ENCODE measurements at regions not wholly inside any gene's neighbourhood (a gene's known extent, or its start where the extent isn't known, plus 50 kb on each side); places are given as distances from the start of the nearest gene placed in this dataset.

GRCh38 chr11:80720295-80720694 lies 1279.5 kb upstream of the TENM4 start (continued):
- TF ChIP-seq RFX5 (IDR thresholded peaks at IDR 0.05) (no peak), CBX8 (IDR thresholded peaks at IDR 0.05) (no peak), KDM5A (IDR thresholded peaks at IDR 0.05) (no peak), REST (IDR thresholded peaks at IDR 0.05) (no peak)

- no peak overlapping the region for H3K4me2 ChIP-seq
- CTCF ChIA-PET: interaction anchor here (1.1 kb wide), 1 partner anchor 8 kb away, joined by 3 read pairs; no protein-coding TSS in a partner anchor
- POLR2A ChIA-PET: no interaction called here
- FAIRE-seq (no peak), DNase-seq (ENCODE audit: low read depth in 1 of 2, low spot score in 1 of 2) (no peak), ATAC-seq (no peak)
- no peaks in the 10 kb centered on the region for H3K9me3 ChIP-seq
- no peaks in the 10 kb centered on the region for H3K4me1 ChIP-seq
- no peak overlapping the region for H3K4me3 ChIP-seq
- no peak overlapping the region for H3K27ac ChIP-seq
- TF ChIP-seq PBX3 (IDR thresholded peaks at IDR 0.05): no peak
Measured at GRCh38 chr11:80719292-80719646, 1278.4 kb upstream of the TENM4 start.

- no peak for FAIRE-seq
- H3K4me2 ChIP-seq: no peak overlapping the region
- CTCF ChIA-PET: interaction anchor here (1.1 kb wide), 1 partner anchor 9 kb away, joined by 3 read pairs; no protein-coding TSS in a partner anchor
- H3K4me3 ChIP-seq: no peak overlapping the region
- ATAC-seq: no peak
- POLR2A ChIA-PET: no interaction called here
- WGBS (ENCODE audit: missing lambda C conversion rate): 5% methylated on average over 2 of the region's 2 CpGs
- DNase-seq (ENCODE audit: low read depth in 1 of 2, low spot score in 1 of 2): no peak
- no peaks in the 10 kb centered on the region for H3K4me1 ChIP-seq
- H3K9me3 ChIP-seq: no peaks in the 10 kb centered on the region
- H3K27ac ChIP-seq: no peak overlapping the region
- TF ChIP-seq REST (IDR thresholded peaks at IDR 0.05): no peak
- no peak for TF ChIP-seq KDM1A (IDR thresholded peaks at IDR 0.05; ENCODE audit: low read depth)
Measured at GRCh38 chr11:80718611-80719291, 1277.9 kb upstream of the TENM4 start.

- H3K9me3 ChIP-seq: no peaks in the 10 kb centered on the region
- no peak overlapping the region for H3K27ac ChIP-seq
- no peak for FAIRE-seq
- WGBS (ENCODE audit: missing lambda C conversion rate): 0% methylated on average over 2 of the region's 2 CpGs
- DNase-seq (ENCODE audit: low read depth in 1 of 2, low spot score in 1 of 2): no peak
- no peak overlapping the region for H3K4me2 ChIP-seq
- ATAC-seq: no peak
- ChIA-PET CTCF (no interaction called here), POLR2A (no interaction called here)
- no peaks in the 10 kb centered on the region for H3K4me1 ChIP-seq
- H3K4me3 ChIP-seq: no peak overlapping the region
- TF ChIP-seq HMGXB4 (CRISPR knock-in tag; IDR thresholded peaks at IDR 0.05; ENCODE audit: borderline replicate concordance) (no peak), EP300 (IDR thresholded peaks at IDR 0.05) (no peak), ZSCAN20 (CRISPR knock-in tag; IDR thresholded peaks at IDR 0.05) (no peak), ELK1 (IDR thresholded peaks at IDR 0.05; ENCODE audit: low read depth, low read length) (no peak), HOXA7 (CRISPR knock-in tag; IDR thresholded peaks at IDR 0.05) (no peak), HOXB13 (CRISPR knock-in tag; IDR thresholded peaks at IDR 0.05; ENCODE audit: low read depth) (no peak), USF2 (IDR thresholded peaks at IDR 0.05) (no peak), KDM5A (IDR thresholded peaks at IDR 0.05) (no peak), ZC3H11A (IDR thresholded peaks at IDR 0.05) (no peak), CBX8 (IDR thresholded peaks at IDR 0.05) (no peak), TFCP2L1 (CRISPR knock-in tag; IDR thresholded peaks at IDR 0.05) (no peak), CEBPB (IDR thresholded peaks at IDR 0.05) (no peak), PBX3 (IDR thresholded peaks at IDR 0.05) (no peak)
Measured at GRCh38 chr11:80702264-80702663, 1261.4 kb upstream of the TENM4 start.
